ENCODE measurements at regions not wholly inside any gene's neighbourhood (a gene's known extent, or its start where the extent isn't known, plus 50 kb on each side); places are given as distances from the start of the nearest gene placed in this dataset.
"Not testable (repeated sequence)": the region's sequence is repeated elsewhere in the genome, so short reads cannot be mapped to it uniquely, and the experiment has no call there.

GRCh38 chr7:67328257-67328656 is 331.6 kb downstream of the TYW1 start:
- TF ChIP-seq CTCF (IDR thresholded peaks at IDR 0.05; ENCODE audit: low read depth, low read length); EZH2phosphoT487 (IDR thresholded peaks at IDR 0.05; ENCODE audit: low read depth): not testable (repeated sequence)

Data from OCI-LY3 (cell line).